HG03520 (cell line): ENCODE measurements at regions not wholly inside any gene's neighbourhood (a gene's known extent, or its start where the extent isn't known, plus 50 kb on each side); places are given as distances from the start of the nearest gene placed in this dataset.

Source experiments
- ATAC-seq: cut with Tn5 transposase; IDR thresholded peaks from one replicate; pipeline ENCODE4 v1.9.1; 2021; ENCODE audit warnings: mild to moderate bottlenecking, moderate library complexity; ENCODE audit not compliant: unreplicated experiment

DNA sequence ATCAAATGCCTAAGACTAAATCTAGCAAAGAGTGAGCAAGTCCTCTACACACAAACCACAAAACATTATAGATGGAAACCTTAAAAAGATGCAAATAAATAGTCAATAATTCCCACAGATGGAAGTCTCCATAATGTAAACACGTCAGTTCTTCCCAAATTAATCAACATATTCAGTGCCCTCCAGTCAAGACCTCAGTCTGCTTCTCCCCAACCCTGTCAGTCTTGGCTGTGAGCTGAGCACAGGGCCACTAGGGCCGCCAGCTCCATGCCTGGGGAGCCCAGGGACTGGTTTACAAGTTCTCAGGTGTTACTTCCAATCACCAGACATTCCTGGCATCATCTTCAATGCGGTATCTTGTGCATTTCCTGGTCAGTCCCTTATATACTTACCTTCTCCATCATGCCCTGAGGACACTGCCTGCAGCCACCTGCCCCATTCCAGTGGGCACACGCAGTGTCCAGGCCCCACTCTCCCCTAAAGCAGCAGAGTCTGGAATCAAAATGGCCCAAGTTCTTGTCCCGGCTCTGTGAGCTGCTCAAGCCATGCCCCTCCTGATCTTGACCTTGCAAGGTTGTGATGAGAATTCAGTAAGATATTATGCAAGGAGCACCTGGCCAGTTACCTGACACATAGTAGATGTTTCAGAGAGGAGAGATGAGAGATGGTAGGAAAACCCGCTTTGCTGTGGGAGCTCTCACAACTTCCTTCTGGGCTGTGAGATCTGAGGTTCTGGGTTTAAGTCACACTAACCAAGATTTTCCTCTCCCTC lies 207.9 kb upstream of the RAB6C start:
- no peak for ATAC-seq

DNA sequence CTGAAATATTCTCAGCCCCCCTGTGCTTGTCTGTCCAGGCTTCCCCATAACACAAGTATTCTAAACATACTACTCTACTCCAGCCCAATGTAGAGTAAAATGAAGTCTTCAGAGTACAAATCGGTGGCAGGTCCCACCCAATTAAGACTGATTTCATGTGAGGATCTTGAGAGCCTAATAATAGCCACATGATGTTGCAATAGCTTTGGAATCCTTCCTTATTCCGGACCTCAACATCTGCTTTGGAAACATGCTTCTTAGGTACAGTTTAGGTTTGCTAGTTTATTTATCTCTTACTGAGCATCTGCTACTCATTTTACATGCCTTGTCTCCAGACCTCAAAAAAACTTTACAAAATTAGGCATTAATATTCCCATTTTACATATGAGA lies 207.3 kb upstream of the RAB6C start:
- ATAC-seq = no peak

DNA sequence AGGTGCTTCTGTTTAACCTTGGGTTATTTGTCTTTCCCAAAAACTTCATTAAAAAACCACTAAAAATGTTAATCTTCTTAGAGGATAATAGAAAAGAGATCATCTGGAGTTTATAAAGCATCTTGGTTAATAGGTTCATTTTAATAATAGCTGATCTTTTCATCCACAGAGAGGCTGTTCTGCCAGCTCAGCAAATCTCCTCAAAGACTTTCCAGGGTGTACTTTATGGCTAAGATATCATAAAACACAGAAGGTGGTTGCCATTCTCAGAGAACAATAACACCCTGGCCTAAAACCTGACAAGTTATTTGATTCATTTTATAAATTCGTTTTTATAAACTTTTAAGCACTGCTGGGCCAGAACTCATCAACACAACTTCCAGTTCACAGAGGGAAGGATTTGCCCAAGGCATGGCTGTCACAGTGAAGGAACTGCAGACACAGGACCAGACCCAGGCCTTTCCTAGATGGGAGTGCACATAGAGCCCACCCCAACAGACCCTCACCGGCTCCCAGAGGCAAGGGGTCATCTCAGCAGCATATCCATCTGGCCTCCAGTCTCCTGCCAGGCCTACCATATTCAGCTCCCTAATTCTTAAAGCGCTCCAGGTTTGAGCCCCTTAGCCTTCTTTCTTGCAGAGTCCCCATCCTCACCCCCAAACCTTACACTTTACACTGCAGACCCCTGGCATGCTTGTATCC lies 203.4 kb upstream of the RAB6C start:
- ATAC-seq = no peak

DNA sequence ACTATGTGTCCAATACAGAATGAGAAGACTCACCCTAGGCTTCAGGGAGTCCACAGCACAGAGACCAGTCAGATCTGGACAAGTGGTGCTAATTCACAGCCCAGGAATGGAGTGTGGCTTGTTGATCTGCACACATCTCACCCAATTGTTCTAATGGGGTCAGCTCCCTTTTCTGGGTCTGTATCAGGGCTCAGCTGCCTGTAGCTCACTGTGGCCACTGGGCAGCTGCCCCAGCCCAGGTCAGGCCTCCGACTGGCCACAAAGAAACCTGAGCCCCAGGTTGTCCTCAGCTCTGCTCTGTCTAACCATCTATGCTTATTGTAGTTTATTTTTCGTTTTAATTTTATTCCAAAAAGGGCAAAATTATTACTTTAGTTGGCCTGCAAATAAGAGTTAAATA lies 202.3 kb upstream of the RAB6C start:
- no peak for ATAC-seq

DNA sequence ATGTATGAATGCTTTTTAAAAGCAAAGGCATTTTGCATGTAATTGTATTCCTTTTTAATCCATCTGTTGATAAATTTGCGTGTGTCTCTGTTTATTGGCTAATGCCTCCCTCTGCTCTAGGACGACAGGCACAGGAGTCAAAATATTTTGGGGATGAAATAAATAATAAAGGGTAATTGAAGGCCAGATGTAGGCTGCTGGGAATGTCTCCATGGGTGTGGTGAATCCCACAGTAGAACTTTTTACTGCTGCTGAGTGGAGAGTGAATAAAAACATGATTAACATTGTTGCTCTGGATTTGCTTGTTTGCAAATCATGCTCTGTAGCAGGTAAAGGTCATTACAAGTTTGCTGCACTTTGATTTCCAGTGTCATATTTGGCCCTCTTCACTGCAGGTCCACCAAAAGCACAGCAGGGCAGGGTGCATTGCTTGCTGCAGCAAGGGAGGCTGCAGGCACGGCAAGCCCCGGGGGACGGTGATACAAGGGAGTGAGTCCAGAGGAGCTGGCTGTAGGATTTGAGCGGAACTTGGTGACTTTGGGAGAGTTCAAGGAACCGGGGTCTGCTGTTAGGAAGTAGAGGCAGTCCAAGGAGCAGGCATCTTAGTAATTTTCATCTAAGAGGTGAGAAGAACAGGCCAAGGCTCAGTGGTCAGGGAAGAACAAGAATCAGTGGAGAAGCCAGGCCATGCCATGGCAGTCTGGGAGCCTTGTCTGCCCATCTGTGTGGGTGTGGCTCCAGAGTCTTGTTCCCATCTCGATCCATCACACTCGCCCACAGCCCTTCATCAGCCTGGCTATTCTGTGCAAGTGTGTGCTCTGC lies 201.5 kb upstream of the RAB6C start:
- ATAC-seq = no peak

DNA sequence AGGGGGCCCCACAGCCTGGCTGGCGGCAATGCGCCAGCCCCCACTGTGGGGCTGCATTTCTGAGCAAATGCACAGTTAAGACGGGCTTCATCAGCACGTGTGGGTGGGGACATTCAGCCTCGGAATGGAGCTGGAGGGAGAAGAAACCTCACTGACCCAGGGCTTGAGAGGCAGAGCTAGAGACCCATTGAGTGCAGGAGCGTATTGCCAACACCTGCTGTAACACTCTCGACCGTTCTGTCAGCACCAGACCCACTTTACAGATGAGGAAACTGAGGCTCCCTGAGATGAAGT lies 200.9 kb upstream of the RAB6C start:
- no peak for ATAC-seq

DNA sequence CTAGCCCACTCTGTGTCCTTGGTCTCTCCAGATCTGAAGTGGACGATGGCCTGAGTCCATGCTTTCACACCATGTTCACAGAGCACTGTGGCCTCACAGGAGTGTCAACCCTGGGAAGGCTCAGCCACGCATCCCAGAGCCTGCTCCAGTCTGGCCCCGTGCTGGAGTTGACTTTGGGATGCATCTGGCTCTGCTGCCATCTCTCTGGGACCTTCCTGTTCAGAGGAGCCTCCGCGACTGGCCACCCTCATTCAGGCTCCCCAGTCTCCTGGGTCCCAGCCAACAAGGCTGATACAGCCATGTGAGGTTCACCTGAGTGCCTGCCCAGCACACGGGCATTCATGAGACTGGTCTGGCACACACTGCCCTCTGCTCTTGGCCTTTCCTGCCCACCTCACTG lies 199.7 kb upstream of the RAB6C start:
- ATAC-seq = no peak

DNA sequence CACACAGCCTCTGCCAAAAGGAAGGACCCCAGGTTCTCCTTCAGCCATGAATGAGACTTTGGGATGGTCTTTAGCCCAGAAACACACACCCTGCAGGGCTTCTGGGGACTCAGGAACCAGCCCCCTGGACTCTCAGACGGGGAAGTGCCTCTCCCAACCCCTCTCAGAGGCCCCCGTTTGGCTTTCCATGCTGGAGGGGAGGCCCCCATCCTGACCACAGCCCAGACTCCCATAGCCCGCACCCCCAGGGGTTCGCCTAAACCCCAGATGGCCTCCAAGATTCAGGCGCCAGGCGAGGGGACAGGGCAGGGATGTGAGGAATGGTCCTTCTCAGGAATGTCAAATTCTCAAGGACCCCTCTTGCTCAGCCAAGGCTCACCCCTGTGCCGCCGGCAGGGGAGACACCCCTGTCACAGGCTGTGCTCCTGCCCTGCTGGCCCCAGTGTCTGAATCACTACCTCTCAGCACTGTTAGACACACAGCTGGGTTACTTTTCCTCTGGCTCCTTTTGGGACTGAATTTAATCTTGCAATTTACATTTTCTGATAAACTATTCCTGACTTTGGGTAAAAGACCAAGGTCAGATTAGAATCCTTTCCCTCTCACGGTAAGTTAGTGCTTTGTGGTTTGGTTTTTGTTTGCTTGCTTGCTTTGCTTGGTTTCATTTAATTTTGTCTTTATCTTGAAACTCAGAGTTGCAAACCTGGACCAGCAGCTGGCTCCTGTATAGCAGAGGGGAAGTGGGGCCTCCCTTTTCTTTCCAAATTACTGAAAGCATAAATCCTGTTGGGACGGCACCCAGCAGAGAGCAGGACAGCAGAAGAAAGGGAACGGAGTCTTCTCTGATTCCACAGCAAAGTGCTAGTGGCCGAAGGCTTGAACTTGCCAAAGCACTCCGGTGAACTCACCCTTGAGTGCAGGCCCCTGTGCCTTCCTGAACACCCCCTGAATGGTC lies 198.9 kb upstream of the RAB6C start:
- no peak for ATAC-seq

DNA sequence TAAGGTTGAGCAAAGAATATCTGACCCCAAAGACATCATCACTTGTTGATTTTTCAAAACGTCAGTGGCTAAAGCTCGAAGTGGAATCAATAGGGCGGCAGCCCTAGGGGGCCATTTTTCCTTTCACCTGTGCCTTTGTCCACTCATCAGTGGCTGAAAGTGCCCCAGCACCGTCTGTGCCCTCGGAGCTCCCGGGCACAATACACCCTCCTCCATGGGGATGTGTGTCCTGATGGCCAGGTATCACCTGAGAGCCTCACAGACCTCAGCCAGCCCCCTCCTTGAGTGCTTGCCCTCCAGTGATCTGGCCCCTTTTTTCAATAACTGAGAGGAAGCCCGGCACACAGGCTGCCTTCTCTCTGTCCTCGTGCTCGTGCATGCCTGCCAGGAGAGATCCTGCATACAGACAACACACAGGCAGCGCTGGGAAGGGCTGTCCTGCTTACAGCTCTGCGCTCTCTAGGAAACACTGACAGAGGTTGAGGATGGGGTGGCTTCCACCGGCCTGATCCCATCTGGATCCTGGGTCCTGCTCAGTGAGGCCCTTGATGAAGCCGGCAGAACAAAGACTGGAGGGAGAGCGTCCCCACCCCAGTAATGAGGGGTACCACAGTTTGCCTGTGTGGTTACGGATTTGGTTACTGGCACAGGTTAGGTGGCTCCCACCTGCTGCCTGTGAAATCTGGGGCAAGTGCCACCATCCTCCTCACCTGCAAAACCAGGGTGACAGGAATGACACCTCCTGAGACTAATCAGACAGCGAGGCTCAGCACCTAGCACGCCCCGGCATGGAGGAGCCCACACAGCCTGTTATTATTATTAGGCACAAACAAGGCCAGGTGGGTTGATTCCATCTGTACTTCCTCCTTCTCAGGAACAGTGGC lies 197.5 kb upstream of the RAB6C start:
- ATAC-seq = no peak

DNA sequence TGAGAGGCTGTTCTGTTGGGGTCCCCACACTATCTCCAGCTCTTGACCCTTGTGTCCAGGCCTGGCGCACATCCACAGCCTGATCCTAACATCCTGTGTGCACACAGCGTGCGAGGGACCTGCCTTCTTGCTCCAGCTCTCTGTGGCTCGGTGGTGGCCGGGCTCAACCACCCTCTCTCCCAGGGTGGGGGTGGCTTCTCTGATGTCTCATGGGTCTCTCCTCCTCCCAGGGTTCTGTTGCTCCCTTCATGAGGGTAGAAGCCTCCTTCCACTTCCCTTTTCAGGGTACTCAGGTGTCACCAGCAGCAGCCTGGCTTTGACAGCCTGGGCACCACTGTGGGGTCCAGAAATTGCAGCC lies 196.9 kb upstream of the RAB6C start:
- ATAC-seq = no peak

DNA sequence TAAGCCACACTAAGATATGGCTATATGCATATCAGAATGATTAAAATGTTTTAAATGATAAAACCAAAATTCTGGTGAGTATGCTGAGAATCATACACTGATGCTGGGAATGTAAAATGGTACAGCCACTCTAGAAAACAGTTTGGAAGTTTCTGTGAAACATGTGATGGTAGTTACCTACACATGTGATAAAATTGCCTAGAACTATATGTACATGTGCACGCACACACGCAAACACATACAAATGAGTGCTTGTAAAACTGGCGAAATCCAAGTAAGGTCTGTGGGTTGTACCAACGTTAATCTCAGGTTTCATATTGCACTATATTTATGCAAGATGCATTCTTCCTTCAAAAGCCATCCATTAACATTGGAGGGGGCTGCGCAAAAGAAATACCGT lies 195.0 kb upstream of the RAB6C start:
- ATAC-seq = no peak

DNA sequence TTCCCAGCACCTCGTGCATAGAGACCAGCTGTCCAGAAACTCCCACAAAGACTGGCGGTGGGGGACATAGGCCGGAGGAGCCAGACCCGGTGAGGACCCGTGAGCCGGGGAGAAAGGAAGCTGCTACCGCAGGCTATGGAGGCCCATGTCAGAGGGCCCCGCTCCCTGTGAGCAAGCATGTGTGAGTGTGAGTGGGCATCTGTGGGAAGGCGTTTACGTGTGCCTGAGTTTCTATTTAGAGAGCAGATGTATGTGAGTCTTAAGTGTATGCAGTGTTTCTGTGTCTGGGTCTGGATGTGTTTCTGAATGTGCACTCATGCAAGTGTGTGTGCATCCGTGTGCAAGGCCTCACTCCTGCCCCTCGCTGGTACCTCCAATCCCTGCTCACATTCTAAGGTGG lies 187.8 kb upstream of the RAB6C start:
- ATAC-seq = no peak

DNA sequence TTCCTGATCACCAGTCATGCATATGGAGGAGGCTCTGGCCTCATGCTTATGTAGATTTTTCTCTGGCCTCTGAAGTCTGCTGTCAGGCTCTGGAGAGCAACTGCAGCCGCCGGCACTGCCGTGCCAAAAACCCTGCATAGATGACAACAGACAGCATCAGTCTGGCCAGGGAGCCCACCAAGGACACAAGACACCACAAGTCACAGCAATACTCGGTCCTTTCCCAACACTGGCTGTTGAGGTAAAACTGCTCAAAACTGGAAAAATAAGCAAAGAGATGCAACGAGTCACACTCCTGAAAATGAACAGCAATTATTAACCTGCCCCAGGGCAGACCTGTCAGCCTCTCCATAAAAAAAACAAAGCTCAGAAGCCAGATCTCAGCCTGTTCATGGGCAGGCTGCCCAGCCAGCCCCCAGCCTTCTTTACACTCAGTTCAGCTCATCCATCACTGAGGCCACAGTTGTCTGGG lies 186.0 kb upstream of the RAB6C start:
- ATAC-seq = no peak

DNA sequence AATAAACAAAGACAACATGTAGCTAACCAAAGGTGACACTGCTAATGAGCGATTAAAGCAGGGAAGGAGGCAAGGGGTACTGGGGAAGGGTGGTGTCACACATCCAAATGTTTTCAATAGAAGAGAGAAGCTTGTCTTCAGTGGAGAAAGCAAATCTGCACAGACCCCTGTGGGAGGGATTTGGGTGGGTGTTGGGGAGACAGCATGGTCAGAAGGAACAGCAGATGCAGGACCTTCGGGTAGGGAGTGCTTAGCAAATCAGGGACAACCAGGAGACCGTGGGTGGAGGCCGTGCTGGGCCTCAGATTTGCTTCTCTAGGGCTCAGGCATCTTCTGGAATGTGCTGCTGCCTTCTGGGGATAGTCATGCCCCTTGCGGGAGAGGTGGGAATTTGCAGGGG lies 185.3 kb upstream of the RAB6C start:
- ATAC-seq = no peak

DNA sequence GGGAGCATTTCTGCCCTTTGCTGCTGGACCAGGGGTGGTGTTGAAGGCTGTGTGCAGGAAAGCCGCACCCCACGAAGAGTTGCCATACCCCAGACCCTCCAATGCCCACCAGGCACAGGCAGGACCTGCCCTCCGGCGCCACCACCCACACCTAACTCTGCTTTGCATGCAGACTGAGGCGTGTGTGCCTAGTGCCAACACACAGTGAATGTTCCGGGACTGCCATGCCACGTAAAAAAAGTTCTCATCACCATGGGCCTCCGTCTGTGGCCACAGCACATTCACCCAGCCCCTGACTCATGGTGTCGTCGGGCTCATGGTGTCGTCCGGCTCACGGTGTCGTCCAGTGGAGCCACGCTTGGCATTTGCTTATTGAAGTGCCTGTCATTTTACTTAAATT lies 184.9 kb upstream of the RAB6C start:
- ATAC-seq = no peak

DNA sequence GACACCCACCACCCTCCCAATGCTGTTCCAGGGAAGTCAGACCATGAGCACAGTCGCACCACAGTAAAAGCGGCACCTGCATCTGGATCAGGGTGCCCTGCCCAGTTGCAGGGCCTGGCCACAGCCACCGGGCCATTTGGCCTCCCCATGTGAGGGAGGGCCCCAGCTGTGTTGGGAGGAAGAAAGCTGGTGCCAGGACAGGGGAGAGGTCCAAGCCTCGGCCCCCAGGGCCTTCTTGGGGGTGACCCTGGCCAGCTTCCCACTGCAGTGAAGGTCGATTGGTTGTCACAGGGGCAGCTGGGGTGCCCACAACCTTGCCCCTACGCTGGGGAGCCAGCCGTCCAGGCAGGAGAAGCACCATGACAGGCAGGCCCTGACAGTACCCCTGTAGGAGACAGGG lies 183.2 kb upstream of the RAB6C start:
- ATAC-seq = no peak

DNA sequence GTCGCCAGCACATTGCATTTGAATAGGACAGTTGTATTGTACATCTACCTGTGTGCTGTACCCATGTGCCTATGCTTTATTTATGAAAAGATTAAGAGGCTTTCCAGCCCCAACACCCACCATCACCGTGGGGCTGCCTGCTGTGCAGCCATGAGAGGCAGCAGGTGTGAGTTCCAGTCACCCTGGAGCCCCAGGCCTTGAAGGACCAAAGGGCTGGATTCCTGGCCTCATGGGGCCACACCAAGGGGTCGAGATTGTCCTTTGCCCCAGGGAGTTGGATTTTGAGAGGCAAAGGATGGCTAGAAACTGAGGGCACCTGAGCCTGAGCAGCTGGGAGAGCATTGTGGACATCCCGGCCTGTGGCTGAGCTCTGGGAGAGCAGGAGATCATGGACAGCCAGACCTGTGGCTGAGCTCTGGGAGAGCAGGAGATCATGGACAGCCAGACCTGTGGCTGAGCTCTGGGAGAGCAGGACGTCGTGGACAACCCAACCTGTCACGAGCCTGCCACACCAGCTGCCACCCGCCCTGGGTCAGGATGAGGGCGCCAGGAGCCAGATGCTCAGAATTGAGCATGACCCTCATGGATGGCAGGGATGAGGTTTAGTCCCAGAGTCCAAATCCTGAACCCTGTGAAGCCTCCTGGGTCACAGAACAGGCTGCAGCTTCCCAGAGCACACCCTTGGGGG lies 182.5 kb upstream of the RAB6C start:
- ATAC-seq = no peak

DNA sequence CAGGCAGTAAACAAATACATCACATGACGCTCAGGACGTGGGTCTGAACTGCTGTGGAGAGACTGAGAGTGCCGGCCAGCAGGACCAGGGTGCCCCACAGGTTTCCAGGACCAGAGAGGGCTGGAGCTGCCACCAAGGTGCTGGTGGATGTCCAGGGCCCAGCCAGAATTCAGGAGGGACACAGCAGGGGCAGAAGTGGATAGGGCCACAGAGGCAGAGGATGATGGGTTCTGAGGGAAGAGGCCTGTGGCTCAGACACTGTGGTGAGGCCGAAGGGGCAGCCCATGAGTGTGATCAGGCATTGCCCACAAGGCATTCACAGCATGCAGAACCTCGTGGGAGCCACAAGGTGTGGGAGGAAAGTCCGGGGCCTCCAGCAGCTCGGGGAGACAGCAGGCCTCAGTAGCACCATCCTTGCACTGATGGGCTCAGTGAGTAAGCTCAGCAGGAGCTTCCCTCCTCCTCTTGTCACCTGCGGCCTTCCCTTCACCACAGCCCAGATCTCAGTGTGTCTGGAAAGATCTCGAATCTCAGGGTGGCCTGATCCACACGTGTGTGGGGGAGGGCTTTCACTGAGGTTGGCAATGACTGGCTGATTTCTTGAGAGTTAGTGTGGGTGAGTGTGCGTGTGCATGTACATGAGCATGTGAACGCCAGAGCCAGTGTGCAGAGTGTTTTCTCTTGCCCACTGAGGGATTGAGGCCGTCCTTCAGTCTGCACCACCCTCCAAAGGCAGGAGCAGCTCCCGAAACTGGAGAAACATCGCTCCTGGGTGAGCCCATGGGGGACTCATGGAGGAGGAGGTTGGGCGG lies 181.8 kb upstream of the RAB6C start:
- ATAC-seq = no peak

DNA sequence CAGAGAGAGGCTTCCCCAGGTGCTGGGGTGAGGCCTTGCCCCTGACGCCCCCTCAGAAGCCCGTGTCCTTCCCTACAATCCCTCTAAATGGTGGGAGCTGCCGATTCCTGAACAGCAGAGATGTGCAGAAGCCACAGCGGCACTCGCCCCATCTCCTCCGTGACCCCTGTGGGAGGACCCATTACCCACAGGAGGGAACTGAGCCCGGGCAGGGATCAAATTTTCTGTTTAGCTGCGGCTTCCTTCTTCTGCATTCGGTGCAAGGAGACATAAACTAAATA lies 181.2 kb upstream of the RAB6C start:
- ATAC-seq = no peak
